ENCODE measurements at regions not wholly inside any gene's neighbourhood (a gene's known extent, or its start where the extent isn't known, plus 50 kb on each side); places are given as distances from the start of the nearest gene placed in this dataset.

DNA sequence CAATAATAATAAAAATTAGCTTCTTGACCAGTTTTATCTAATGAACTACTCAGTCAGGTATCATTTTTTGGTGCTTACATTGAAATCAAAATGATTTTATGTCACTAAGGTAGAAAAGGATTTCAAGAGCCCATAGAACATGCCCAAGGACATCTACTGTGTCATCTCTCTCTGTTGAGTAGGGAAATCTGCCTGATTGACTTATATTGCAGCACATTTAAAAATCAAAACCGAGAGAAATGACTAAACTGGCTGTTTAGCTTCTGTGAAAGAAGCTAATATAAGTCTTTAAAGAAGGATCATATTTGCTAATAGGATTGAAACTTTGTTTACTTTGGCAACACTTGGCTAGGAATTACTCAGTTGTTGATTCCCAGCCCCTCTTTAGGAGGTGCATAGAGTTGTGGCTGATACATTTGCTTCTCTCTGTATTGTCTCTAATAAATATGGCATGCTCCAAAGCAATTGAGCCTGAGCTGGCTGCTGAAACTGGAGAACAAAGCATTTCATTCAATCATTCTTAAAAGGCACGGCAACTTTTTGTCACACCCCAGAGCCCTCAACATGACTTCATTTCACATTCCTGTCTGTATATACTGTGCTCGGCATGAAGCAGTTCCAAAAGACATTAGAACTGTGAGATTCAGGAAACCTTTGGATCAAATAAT is 1096.9 kb upstream of the POT1 start:
- TF ChIP-seq, protein P1, sequence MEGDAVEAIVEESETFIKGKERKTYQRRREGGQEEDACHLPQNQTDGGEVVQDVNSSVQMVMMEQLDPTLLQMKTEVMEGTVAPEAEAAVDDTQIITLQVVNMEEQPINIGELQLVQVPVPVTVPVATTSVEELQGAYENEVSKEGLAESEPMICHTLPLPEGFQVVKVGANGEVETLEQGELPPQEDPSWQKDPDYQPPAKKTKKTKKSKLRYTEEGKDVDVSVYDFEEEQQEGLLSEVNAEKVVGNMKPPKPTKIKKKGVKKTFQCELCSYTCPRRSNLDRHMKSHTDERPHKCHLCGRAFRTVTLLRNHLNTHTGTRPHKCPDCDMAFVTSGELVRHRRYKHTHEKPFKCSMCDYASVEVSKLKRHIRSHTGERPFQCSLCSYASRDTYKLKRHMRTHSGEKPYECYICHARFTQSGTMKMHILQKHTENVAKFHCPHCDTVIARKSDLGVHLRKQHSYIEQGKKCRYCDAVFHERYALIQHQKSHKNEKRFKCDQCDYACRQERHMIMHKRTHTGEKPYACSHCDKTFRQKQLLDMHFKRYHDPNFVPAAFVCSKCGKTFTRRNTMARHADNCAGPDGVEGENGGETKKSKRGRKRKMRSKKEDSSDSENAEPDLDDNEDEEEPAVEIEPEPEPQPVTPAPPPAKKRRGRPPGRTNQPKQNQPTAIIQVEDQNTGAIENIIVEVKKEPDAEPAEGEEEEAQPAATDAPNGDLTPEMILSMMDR (IDR thresholded peaks at IDR 0.05), result no peak
- no peak for TF ChIP-seq POLR2A (IDR thresholded peaks at IDR 0.05)
